ENCODE measurements at regions not wholly inside any gene's neighbourhood (a gene's known extent, or its start where the extent isn't known, plus 50 kb on each side); places are given as distances from the start of the nearest gene placed in this dataset.

DNA sequence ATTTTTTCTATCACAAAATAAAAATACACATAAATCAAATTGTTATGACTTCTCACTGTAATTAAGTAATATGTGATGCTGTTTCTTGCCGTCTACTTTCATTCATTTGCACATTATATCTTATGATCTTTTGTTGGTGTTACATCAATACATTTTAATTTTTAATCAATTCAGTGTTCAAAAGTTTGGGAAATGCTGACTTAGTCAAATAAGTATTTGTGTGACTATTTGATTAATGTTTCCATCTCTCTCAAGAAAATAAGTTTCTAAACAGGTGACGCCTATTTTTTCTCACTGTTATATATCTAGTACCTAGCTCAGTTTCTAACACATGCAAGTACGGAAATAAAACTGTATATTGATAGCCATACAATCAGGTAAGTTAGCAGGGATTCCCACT, 329.5 kb upstream of the KIRREL3 start:
- TF ChIP-seq, protein P1, sequence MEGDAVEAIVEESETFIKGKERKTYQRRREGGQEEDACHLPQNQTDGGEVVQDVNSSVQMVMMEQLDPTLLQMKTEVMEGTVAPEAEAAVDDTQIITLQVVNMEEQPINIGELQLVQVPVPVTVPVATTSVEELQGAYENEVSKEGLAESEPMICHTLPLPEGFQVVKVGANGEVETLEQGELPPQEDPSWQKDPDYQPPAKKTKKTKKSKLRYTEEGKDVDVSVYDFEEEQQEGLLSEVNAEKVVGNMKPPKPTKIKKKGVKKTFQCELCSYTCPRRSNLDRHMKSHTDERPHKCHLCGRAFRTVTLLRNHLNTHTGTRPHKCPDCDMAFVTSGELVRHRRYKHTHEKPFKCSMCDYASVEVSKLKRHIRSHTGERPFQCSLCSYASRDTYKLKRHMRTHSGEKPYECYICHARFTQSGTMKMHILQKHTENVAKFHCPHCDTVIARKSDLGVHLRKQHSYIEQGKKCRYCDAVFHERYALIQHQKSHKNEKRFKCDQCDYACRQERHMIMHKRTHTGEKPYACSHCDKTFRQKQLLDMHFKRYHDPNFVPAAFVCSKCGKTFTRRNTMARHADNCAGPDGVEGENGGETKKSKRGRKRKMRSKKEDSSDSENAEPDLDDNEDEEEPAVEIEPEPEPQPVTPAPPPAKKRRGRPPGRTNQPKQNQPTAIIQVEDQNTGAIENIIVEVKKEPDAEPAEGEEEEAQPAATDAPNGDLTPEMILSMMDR (IDR thresholded peaks at IDR 0.05; ENCODE audit: insufficient read depth, low read depth, low read length), result no peak
- no peak for DNase-seq (ENCODE audit: low read depth)
- H3K4me3 ChIP-seq (ENCODE audit: low read depth, low read length), result no peak overlapping the region

DNA sequence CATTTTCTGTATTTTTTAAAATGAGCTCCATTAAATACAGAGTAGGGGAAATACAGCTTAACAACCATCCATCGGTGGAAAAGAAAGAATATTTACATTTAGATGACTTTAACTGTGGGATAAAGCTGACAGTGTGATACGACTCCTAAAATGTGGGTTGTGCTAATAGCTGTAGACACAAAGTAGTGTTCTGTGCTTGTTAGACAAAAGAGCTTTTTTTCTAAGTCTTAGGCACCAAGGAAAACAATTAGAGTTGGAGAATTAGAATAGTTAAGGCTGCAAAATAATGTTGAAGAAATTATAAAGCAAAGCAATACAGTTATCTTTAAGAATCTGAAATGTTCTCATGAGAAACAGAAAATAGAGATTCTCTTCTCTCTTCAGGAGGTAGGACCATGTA, 307.7 kb upstream of the KIRREL3 start:
- TF ChIP-seq, protein P1 (IDR thresholded peaks at IDR 0.05; ENCODE audit: insufficient read depth, low read depth, low read length), result no peak
- no peak overlapping the region for H3K4me3 ChIP-seq (ENCODE audit: low read depth, low read length)
- DNase-seq (ENCODE audit: low read depth), result no peak

DNA sequence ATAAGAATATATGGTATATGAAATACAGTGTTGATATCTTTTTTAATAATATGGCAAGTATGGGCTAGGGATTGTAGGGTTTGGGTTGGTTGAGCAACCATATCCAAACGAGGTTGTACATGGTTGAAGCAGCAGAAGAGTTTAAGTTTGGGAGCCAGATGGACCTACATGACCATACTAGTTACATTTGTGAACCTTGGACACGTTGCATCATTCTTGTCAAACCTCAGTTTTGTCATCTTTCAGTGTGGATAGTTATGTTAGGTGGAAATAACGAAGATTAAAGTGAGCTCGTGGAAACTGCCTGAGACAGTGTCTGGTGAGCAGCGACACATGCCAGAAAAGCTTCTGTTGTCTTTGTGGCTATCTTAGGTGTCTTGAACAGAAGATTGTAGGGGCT, 307.1 kb upstream of the KIRREL3 start:
- TF ChIP-seq, protein P1 (IDR thresholded peaks at IDR 0.05; ENCODE audit: insufficient read depth, low read depth, low read length), result no peak
- no peak for DNase-seq (ENCODE audit: low read depth)

DNA sequence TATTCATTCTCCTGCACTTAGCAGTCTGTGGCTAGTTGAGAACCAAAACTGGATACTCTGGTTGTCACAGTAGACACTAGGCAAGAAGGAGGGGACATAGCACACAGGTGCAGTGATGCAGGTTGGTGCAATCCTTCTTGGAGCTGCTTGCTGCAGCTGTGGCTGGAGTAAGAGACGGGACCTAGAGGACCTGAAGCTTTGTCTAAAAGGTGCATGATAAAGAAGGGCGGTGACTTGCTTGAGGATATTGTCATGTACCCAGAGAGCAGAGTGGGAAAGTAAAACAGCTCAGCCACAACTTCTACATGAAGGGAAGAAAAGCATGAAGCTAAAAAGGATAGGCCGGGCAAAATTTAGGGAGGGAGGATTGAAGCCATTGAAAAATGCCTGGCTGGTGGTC, 304.1 kb upstream of the KIRREL3 start:
- TF ChIP-seq, protein P1 (IDR thresholded peaks at IDR 0.05; ENCODE audit: insufficient read depth, low read depth, low read length), result no peak
- H3K4me3 ChIP-seq (ENCODE audit: low read depth, low read length), result no peak overlapping the region
- DNase-seq (ENCODE audit: low read depth), result no peak

More for the DNA sequence above, 307.1 kb upstream of the KIRREL3 start:
- H3K4me3 ChIP-seq (ENCODE audit: low read depth, low read length), result no peak overlapping the region

DNA sequence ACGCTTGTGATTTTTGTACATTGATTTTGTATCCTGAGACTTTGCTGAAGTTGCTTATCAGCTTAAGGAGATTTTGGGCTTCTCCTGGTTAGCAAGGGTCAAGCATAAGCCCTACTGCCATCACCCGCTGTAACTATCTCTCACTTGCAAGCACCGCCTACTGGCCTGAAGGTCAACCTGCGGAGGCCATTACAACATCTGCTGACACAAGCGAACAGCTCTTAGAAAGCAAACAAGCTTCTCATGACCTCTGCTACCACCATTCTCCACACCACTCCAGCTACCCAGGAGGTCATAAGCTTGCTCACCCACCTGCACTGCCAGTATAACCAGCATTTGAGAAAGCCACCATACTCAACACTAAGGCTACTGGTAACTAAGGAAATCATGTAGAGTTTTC, 288.4 kb upstream of the KIRREL3 start:
- TF ChIP-seq, protein P1 (IDR thresholded peaks at IDR 0.05; ENCODE audit: insufficient read depth, low read depth, low read length), result no peak
- DNase-seq (ENCODE audit: low read depth), result no peak

DNA sequence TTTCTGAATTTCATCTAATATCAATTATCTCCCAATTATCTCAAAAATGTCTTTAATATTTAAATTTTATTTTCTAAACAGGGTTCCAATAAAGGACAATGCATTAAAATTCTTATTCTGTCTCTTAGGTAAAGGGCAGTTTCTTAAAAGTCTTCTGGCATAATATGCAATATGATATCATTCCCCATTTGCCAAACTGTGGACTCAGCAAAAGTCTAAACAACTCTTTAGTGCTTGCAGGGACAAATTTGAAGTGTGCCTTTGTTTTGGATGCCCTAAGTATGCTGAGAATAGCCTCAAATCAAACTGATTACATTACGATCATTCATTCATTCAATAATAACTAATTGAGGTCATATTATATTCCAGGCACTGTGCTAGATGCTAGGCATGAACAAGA, 281.0 kb upstream of the KIRREL3 start:
- DNase-seq (ENCODE audit: low read depth), result no peak
- no peak overlapping the region for H3K4me3 ChIP-seq (ENCODE audit: low read depth, low read length)
- TF ChIP-seq, protein P1 (IDR thresholded peaks at IDR 0.05; ENCODE audit: insufficient read depth, low read depth, low read length), result no peak

More for the DNA sequence above, 288.4 kb upstream of the KIRREL3 start:
- no peak overlapping the region for H3K4me3 ChIP-seq (ENCODE audit: low read depth, low read length)

DNA sequence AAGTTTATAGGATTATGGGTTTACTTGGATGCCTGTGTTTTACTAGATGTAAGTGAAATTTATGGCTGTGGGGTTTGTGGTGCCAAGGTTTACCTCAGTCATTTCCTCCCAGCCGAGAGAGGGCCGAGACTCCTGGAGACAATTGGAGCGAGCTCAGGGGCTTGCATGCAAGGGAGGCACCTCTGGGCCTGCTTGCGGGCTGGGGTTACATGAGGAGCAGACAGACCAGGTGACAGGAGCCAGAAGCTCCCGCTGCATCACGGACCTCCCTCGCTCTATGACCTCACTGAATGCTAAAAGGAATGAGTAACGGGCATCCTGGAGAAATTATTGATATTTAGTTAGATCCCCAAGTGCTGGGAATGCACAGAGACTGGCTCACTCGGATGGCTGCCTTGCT, 275.2 kb upstream of the KIRREL3 start:
- H3K4me3 ChIP-seq (ENCODE audit: low read depth, low read length), result no peak overlapping the region
- no peak for DNase-seq (ENCODE audit: low read depth)
- TF ChIP-seq, protein P1 (IDR thresholded peaks at IDR 0.05; ENCODE audit: insufficient read depth, low read depth, low read length), result no peak

Measured in fibroblast of villous mesenchyme (primary cell).